ENCODE measurements at regions not wholly inside any gene's neighbourhood (a gene's known extent, or its start where the extent isn't known, plus 50 kb on each side); places are given as distances from the start of the nearest gene placed in this dataset.

GRCh38 chr10:44859546-44860285 lies 51.4 kb upstream of the TMEM72 start:
- DNase-seq, result no peak

GRCh38 chr10:44860811-44861736 lies 50.1 kb upstream of the TMEM72 start:
- DNase-seq, result no peak

Measured in 8988T (cell line).